Stomach smooth muscle (tissue), 2 donors: ENCODE measurements at regions not wholly inside any gene's neighbourhood (a gene's known extent, or its start where the extent isn't known, plus 50 kb on each side); places are given as distances from the start of the nearest gene placed in this dataset.

Experiments used
- H3K27ac ChIP-seq: one replicate; pipeline ENCODE4 v1.7.0; 2013; ENCODE audit warnings: mild to moderate bottlenecking, low read length, inconsistent platforms
- H3K27me3 ChIP-seq, 2 donors: one replicate each; pipeline ENCODE4 v1.7.0; 2013; ENCODE audit warnings: low read length in 2 of 2; ENCODE audit not compliant: insufficient read depth in 2 of 2, control insufficient read depth in 1 of 2
- H3K36me3 ChIP-seq, 2 donors: one replicate each; pipeline ENCODE4 v1.7.0; 2013; ENCODE audit warnings: low read length in 2 of 2; ENCODE audit not compliant: control insufficient read depth in 2 of 2, insufficient read depth in 2 of 2
- H3K4me1 ChIP-seq: one replicate; pipeline ENCODE4 v1.7.0; 2013; ENCODE audit warnings: low read length; ENCODE audit not compliant: control insufficient read depth, insufficient read depth
- H3K4me3 ChIP-seq, 2 donors: one replicate each; pipeline ENCODE4 v1.7.0; 2013; ENCODE audit warnings: low read length in 2 of 2
- H3K9ac ChIP-seq, 2 donors: one replicate each; pipeline ENCODE4 v1.7.0; 2013; ENCODE audit warnings: low read length in 2 of 2, mild to moderate bottlenecking in 1 of 2
- H3K9me3 ChIP-seq, 2 donors: one replicate each; pipeline ENCODE4 v1.7.0; 2013; ENCODE audit warnings: low read length in 2 of 2; ENCODE audit not compliant: control insufficient read depth in 2 of 2
- donor health status: healthy.
- donor health status: Pancreatic carcinoma.

- H3K9me3 ChIP-seq = no peaks in the 10 kb centered on the region
- H3K9ac ChIP-seq = no peak overlapping the region
- H3K36me3 ChIP-seq = no peaks in the 10 kb centered on the region
- no peak overlapping the region for H3K27ac ChIP-seq
- H3K4me3 ChIP-seq = no peak overlapping the region
- no peaks in the 10 kb centered on the region for H3K4me1 ChIP-seq
- no peaks in the 10 kb centered on the region for H3K27me3 ChIP-seq
Measured at GRCh38 chr9:29701971-29702370, 2128.7 kb upstream of the C9orf72 start.

GRCh38 chr9:29714860-29715259 is 2141.6 kb upstream of the C9orf72 start:
- Histone ChIP-seq H3K4me1 (no peaks in the 10 kb centered on the region), H3K36me3 (no peaks in the 10 kb centered on the region), H3K9ac (no peak overlapping the region), H3K9me3 (no peaks in the 10 kb centered on the region), H3K27me3 (no peaks in the 10 kb centered on the region), H3K27ac (no peak overlapping the region), H3K4me3 (no peak overlapping the region)

- Histone ChIP-seq H3K36me3 (no peaks in the 10 kb centered on the region), H3K4me1 (no peaks in the 10 kb centered on the region), H3K27me3 (no peaks in the 10 kb centered on the region), H3K9me3 (no peaks in the 10 kb centered on the region), H3K27ac (no peak overlapping the region), H3K4me3 (no peak overlapping the region), H3K9ac (no peak overlapping the region)
Measured at GRCh38 chr9:29717631-29718030, 2144.3 kb upstream of the C9orf72 start.

- no peaks in the 10 kb centered on the region for H3K36me3 ChIP-seq
- no peaks in the 10 kb centered on the region for H3K27me3 ChIP-seq
- H3K9ac ChIP-seq = no peak overlapping the region
- H3K27ac ChIP-seq = no peak overlapping the region
- H3K4me3 ChIP-seq = no peak overlapping the region
- H3K9me3 ChIP-seq = no peaks in the 10 kb centered on the region
- no peaks in the 10 kb centered on the region for H3K4me1 ChIP-seq
Measured at GRCh38 chr9:29730163-29730562, 2156.9 kb upstream of the C9orf72 start.

- Histone ChIP-seq H3K27me3 (no peaks in the 10 kb centered on the region), H3K9ac (no peak overlapping the region), H3K36me3 (no peaks in the 10 kb centered on the region), H3K4me1 (no peaks in the 10 kb centered on the region), H3K4me3 (no peak overlapping the region), H3K9me3 (no peaks in the 10 kb centered on the region), H3K27ac (no peak overlapping the region)
Measured at GRCh38 chr9:29740518-29740917, 2167.2 kb upstream of the C9orf72 start.

GRCh38 chr9:29741169-29741568 is 2167.9 kb upstream of the C9orf72 start:
- no peaks in the 10 kb centered on the region for H3K9me3 ChIP-seq
- H3K36me3 ChIP-seq = no peaks in the 10 kb centered on the region
- H3K4me3 ChIP-seq = no peak overlapping the region
- H3K9ac ChIP-seq = no peak overlapping the region
- H3K27me3 ChIP-seq = no peaks in the 10 kb centered on the region
- no peak overlapping the region for H3K27ac ChIP-seq
- H3K4me1 ChIP-seq = no peaks in the 10 kb centered on the region

- no peaks in the 10 kb centered on the region for H3K9me3 ChIP-seq
- H3K27me3 ChIP-seq = no peaks in the 10 kb centered on the region
- H3K4me1 ChIP-seq = no peaks in the 10 kb centered on the region
- H3K27ac ChIP-seq = no peak overlapping the region
- H3K4me3 ChIP-seq = no peak overlapping the region
- no peak overlapping the region for H3K9ac ChIP-seq
- no peaks in the 10 kb centered on the region for H3K36me3 ChIP-seq
Measured at GRCh38 chr9:29750062-29750461, 2176.8 kb upstream of the C9orf72 start.

- H3K9ac ChIP-seq = no peak overlapping the region
- no peaks in the 10 kb centered on the region for H3K36me3 ChIP-seq
- no peaks in the 10 kb centered on the region for H3K4me1 ChIP-seq
- no peaks in the 10 kb centered on the region for H3K27me3 ChIP-seq
- H3K4me3 ChIP-seq = no peak overlapping the region
- no peak overlapping the region for H3K27ac ChIP-seq
- H3K9me3 ChIP-seq = no peaks in the 10 kb centered on the region
Measured at GRCh38 chr9:29751226-29751625, 2177.9 kb upstream of the C9orf72 start.

DNA sequence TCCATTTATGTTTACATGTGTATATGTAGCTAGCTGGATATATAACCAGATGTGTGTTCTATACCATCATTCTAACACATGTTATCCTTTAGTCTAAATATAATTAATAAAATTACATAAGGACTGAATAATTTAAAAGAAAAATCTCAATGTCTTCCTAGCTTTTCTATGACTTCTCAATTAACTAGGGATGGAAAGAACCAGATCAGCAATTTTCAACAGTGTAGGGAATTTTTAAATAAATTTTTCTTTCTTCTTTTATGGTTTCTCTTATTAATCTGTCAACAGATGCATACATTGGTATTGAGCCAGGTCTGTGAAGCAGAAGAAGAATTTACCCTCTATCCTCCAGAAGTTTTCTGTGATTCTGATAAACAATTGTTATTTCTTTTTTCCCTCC is 2180.4 kb upstream of the C9orf72 start:
- Histone ChIP-seq H3K36me3 (no peaks in the 10 kb centered on the region), H3K27ac (no peak overlapping the region), H3K4me3 (no peak overlapping the region), H3K9me3 (no peaks in the 10 kb centered on the region), H3K9ac (no peak overlapping the region), H3K4me1 (no peaks in the 10 kb centered on the region), H3K27me3 (no peaks in the 10 kb centered on the region)

GRCh38 chr9:29769019-29769418 is 2195.7 kb upstream of the C9orf72 start:
- Histone ChIP-seq H3K4me3 (no peak overlapping the region), H3K9ac (no peak overlapping the region), H3K9me3 (no peaks in the 10 kb centered on the region), H3K4me1 (no peaks in the 10 kb centered on the region), H3K36me3 (no peaks in the 10 kb centered on the region), H3K27ac (no peak overlapping the region), H3K27me3 (no peaks in the 10 kb centered on the region)

DNA sequence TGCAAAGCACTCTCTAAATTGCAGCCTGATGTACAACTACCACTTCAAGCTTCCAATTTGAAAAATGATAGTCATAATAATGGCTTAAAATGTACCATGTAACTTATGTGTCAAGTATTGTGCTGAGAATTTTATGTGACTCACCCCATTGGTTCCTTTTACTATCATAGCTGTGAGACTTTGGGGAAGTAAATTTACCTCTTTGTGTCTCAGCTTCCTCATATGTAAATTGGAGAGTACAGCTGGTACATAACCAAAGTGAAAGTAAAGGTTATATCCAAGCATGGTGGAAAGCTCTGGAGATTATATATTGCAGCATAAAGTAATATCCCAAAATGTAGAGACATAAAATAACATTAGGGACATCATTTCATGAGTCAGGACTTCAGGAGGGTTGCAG is 2200.4 kb upstream of the C9orf72 start:
- no peak overlapping the region for H3K27ac ChIP-seq
- H3K36me3 ChIP-seq = no peaks in the 10 kb centered on the region
- H3K9ac ChIP-seq = no peak overlapping the region
- no peaks in the 10 kb centered on the region for H3K4me1 ChIP-seq
- H3K27me3 ChIP-seq = no peaks in the 10 kb centered on the region
- H3K4me3 ChIP-seq = no peak overlapping the region
- H3K9me3 ChIP-seq = no peaks in the 10 kb centered on the region

GRCh38 chr9:29775491-29775890 is 2202.2 kb upstream of the C9orf72 start:
- Histone ChIP-seq H3K27me3 (no peaks in the 10 kb centered on the region), H3K27ac (no peak overlapping the region), H3K4me1 (no peaks in the 10 kb centered on the region), H3K4me3 (no peak overlapping the region), H3K9ac (no peak overlapping the region), H3K36me3 (no peaks in the 10 kb centered on the region), H3K9me3 (no peaks in the 10 kb centered on the region)
